GM21723 (cell line): ENCODE measurements at regions not wholly inside any gene's neighbourhood (a gene's known extent, or its start where the extent isn't known, plus 50 kb on each side); places are given as distances from the start of the nearest gene placed in this dataset.
"Not testable (repeated sequence)": the region's sequence is repeated elsewhere in the genome, so short reads cannot be mapped to it uniquely, and the experiment has no call there.

Source experiments
- ATAC-seq: cut with Tn5 transposase; IDR thresholded peaks from one replicate; pipeline ENCODE4 v1.9.1; 2021; ENCODE audit warnings: mild to moderate bottlenecking, moderate library complexity; ENCODE audit not compliant: unreplicated experiment

- no peak for ATAC-seq
Observed at GRCh38 chr4:138408758-138409157, 166.6 kb upstream of the SLC7A11 start.

GRCh38 chr4:138407329-138407728 is 165.2 kb upstream of the SLC7A11 start:
- no peak for ATAC-seq

GRCh38 chr4:138406876-138407275 is 164.7 kb upstream of the SLC7A11 start:
- ATAC-seq = peak; percentile 1

- ATAC-seq = peak; percentile 79
Observed at GRCh38 chr4:138405934-138406567, 163.9 kb upstream of the SLC7A11 start.

- ATAC-seq = peak; percentile 76
Observed at GRCh38 chr4:138405466-138405891, 163.3 kb upstream of the SLC7A11 start.

GRCh38 chr4:138404801-138405200 is 162.7 kb upstream of the SLC7A11 start:
- ATAC-seq = no peak

GRCh38 chr4:138404251-138404650 is 162.1 kb upstream of the SLC7A11 start:
- ATAC-seq = no peak

- no peak for ATAC-seq
Observed at GRCh38 chr4:138401334-138401733, 159.2 kb upstream of the SLC7A11 start.

GRCh38 chr4:138400543-138400942 is 158.4 kb upstream of the SLC7A11 start:
- ATAC-seq = no peak

- no peak for ATAC-seq
Observed at GRCh38 chr4:138400066-138400465, 157.9 kb upstream of the SLC7A11 start.

GRCh38 chr4:138399081-138399480 is 156.9 kb upstream of the SLC7A11 start:
- ATAC-seq = no peak

- no peak for ATAC-seq
Observed at GRCh38 chr4:138398322-138398721, 156.2 kb upstream of the SLC7A11 start.

GRCh38 chr4:138393886-138394610 is 151.9 kb upstream of the SLC7A11 start:
- no peak for ATAC-seq

- ATAC-seq = peak; percentile 42
Observed at GRCh38 chr4:138392751-138393308, 150.7 kb upstream of the SLC7A11 start.

GRCh38 chr4:138389976-138390685 is 148.0 kb upstream of the SLC7A11 start:
- ATAC-seq = no peak

GRCh38 chr4:138374947-138375346 is 132.8 kb upstream of the SLC7A11 start:
- ATAC-seq = no peak

GRCh38 chr4:138367942-138368341 is 125.8 kb upstream of the SLC7A11 start:
- no peak for ATAC-seq

GRCh38 chr4:138352446-138352845 is 110.3 kb upstream of the SLC7A11 start:
- ATAC-seq = not testable (repeated sequence)

- ATAC-seq = peak; percentile 72
Observed at GRCh38 chr4:138348055-138348454, 105.9 kb upstream of the SLC7A11 start.

GRCh38 chr4:138347561-138347960 is 105.4 kb upstream of the SLC7A11 start:
- no peak for ATAC-seq

- no peak for ATAC-seq
Observed at GRCh38 chr4:138344851-138345250, 102.7 kb upstream of the SLC7A11 start.

- ATAC-seq = no peak
Observed at GRCh38 chr4:138344054-138344453, 101.9 kb upstream of the SLC7A11 start.
